ENCODE measurements at regions not wholly inside any gene's neighbourhood (a gene's known extent, or its start where the extent isn't known, plus 50 kb on each side); places are given as distances from the start of the nearest gene placed in this dataset.

DNA sequence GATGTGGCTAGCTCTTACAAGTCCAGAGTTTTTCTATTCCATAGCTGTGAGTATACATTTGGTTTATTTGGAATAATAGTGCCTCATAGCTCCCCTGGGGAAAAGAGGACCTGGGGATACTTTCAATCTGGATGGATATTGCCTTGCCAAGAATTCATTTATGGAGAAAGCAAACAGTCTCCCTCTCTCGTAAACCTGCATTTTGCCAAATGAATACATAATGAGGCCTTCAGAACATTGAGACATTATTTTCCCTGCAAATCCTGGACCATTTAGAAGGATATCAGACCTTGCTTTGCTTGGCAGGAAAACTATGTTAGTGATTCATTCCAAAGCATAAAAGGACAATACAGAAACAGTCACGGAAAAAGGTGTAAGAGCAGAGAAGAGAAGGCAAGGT is 569.6 kb upstream of the BRINP1 start:
- Mint-ChIP-seq H3K9me3 (no peaks in the 10 kb centered on the region), H3K4me3 (no peak overlapping the region), H3K4me1 (peaks cover 24% of the 10 kb centered on the region), H3K27ac (no peak overlapping the region), H3K27me3 (ENCODE audit: low read depth) (no peaks in the 10 kb centered on the region; the same call in 1 of the 2 replicates), H3K36me3 (no peaks in the 10 kb centered on the region)
- POLR2A ChIA-PET, result no interaction called here
- CTCF ChIA-PET, result no interaction called here
- no peak for TF ChIP-seq EMX1 (CRISPR knock-in tag; IDR thresholded peaks at IDR 0.05)
- TF ChIP-seq NFATC4 (CRISPR knock-in tag; IDR thresholded peaks at IDR 0.05), result no peak
- no peak for TF ChIP-seq MYBL2 (CRISPR knock-in tag; IDR thresholded peaks at IDR 0.05)
- TF ChIP-seq JUN (CRISPR knock-in tag; IDR thresholded peaks at IDR 0.05), result no peak
- TF ChIP-seq, protein P1, sequence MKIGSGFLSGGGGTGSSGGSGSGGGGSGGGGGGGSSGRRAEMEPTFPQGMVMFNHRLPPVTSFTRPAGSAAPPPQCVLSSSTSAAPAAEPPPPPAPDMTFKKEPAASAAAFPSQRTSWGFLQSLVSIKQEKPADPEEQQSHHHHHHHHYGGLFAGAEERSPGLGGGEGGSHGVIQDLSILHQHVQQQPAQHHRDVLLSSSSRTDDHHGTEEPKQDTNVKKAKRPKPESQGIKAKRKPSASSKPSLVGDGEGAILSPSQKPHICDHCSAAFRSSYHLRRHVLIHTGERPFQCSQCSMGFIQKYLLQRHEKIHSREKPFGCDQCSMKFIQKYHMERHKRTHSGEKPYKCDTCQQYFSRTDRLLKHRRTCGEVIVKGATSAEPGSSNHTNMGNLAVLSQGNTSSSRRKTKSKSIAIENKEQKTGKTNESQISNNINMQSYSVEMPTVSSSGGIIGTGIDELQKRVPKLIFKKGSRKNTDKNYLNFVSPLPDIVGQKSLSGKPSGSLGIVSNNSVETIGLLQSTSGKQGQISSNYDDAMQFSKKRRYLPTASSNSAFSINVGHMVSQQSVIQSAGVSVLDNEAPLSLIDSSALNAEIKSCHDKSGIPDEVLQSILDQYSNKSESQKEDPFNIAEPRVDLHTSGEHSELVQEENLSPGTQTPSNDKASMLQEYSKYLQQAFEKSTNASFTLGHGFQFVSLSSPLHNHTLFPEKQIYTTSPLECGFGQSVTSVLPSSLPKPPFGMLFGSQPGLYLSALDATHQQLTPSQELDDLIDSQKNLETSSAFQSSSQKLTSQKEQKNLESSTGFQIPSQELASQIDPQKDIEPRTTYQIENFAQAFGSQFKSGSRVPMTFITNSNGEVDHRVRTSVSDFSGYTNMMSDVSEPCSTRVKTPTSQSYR (CRISPR knock-in tag; IDR thresholded peaks at IDR 0.05), result no peak
- DNase-seq (ENCODE audit: low spot score) (no peak), ATAC-seq (no peak)

- Mint-ChIP-seq H3K4me1 (peaks cover 14% of the 10 kb centered on the region), H3K4me3 (no peak overlapping the region), H3K27ac (no peak overlapping the region), H3K9me3 (no peaks in the 10 kb centered on the region), H3K27me3 (ENCODE audit: low read depth) (no peaks in the 10 kb centered on the region; the same call in 1 of the 2 replicates), H3K36me3 (no peaks in the 10 kb centered on the region)
- TF ChIP-seq, protein P2, sequence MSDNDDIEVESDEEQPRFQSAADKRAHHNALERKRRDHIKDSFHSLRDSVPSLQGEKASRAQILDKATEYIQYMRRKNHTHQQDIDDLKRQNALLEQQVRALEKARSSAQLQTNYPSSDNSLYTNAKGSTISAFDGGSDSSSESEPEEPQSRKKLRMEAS (CRISPR knock-in tag; IDR thresholded peaks at IDR 0.05), result no peak
- no peak for TF ChIP-seq ZBTB43 (CRISPR knock-in tag; IDR thresholded peaks at IDR 0.05)
- TF ChIP-seq NR2C2 (CRISPR knock-in tag; IDR thresholded peaks at IDR 0.05), result no peak
- TF ChIP-seq TEAD1 (CRISPR knock-in tag; IDR thresholded peaks at IDR 0.05), result no peak
- TF ChIP-seq, protein P3, sequence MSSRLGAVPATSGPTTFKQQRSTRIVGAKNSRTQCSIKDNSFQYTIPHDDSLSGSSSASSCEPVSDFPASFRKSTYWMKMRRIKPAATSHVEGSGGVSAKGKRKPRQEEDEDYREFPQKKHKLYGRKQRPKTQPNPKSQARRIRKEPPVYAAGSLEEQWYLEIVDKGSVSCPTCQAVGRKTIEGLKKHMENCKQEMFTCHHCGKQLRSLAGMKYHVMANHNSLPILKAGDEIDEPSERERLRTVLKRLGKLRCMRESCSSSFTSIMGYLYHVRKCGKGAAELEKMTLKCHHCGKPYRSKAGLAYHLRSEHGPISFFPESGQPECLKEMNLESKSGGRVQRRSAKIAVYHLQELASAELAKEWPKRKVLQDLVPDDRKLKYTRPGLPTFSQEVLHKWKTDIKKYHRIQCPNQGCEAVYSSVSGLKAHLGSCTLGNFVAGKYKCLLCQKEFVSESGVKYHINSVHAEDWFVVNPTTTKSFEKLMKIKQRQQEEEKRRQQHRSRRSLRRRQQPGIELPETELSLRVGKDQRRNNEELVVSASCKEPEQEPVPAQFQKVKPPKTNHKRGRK (CRISPR knock-in tag; IDR thresholded peaks at IDR 0.05; ENCODE audit: borderline replicate concordance), result no peak
- TF ChIP-seq MLX (CRISPR knock-in tag; IDR thresholded peaks at IDR 0.05), result no peak
- no peak for TF ChIP-seq TEAD4 (CRISPR knock-in tag; IDR thresholded peaks at IDR 0.05)
- TF ChIP-seq, protein P4, sequence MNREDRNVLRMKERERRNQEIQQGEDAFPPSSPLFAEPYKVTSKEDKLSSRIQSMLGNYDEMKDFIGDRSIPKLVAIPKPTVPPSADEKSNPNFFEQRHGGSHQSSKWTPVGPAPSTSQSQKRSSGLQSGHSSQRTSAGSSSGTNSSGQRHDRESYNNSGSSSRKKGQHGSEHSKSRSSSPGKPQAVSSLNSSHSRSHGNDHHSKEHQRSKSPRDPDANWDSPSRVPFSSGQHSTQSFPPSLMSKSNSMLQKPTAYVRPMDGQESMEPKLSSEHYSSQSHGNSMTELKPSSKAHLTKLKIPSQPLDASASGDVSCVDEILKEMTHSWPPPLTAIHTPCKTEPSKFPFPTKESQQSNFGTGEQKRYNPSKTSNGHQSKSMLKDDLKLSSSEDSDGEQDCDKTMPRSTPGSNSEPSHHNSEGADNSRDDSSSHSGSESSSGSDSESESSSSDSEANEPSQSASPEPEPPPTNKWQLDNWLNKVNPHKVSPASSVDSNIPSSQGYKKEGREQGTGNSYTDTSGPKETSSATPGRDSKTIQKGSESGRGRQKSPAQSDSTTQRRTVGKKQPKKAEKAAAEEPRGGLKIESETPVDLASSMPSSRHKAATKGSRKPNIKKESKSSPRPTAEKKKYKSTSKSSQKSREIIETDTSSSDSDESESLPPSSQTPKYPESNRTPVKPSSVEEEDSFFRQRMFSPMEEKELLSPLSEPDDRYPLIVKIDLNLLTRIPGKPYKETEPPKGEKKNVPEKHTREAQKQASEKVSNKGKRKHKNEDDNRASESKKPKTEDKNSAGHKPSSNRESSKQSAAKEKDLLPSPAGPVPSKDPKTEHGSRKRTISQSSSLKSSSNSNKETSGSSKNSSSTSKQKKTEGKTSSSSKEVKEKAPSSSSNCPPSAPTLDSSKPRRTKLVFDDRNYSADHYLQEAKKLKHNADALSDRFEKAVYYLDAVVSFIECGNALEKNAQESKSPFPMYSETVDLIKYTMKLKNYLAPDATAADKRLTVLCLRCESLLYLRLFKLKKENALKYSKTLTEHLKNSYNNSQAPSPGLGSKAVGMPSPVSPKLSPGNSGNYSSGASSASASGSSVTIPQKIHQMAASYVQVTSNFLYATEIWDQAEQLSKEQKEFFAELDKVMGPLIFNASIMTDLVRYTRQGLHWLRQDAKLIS (CRISPR knock-in tag; IDR thresholded peaks at IDR 0.05; ENCODE audit: borderline replicate concordance), result no peak
- TF ChIP-seq, protein P5, sequence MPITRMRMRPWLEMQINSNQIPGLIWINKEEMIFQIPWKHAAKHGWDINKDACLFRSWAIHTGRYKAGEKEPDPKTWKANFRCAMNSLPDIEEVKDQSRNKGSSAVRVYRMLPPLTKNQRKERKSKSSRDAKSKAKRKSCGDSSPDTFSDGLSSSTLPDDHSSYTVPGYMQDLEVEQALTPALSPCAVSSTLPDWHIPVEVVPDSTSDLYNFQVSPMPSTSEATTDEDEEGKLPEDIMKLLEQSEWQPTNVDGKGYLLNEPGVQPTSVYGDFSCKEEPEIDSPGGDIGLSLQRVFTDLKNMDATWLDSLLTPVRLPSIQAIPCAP (CRISPR knock-in tag; IDR thresholded peaks at IDR 0.05), result no peak
- DNase-seq (ENCODE audit: low spot score) (no peak), ATAC-seq (no peak)
- POLR2A ChIA-PET, result no interaction called here
- CTCF ChIA-PET, result no interaction called here
These were observed 565.3 kb upstream of the BRINP1 start for GRCh38 chr9:119934497-119934896.
